ENCODE measurements at regions not wholly inside any gene's neighbourhood (a gene's known extent, or its start where the extent isn't known, plus 50 kb on each side); places are given as distances from the start of the nearest gene placed in this dataset.
"Not testable (repeated sequence)": the region's sequence is repeated elsewhere in the genome, so short reads cannot be mapped to it uniquely, and the experiment has no call there.

DNA sequence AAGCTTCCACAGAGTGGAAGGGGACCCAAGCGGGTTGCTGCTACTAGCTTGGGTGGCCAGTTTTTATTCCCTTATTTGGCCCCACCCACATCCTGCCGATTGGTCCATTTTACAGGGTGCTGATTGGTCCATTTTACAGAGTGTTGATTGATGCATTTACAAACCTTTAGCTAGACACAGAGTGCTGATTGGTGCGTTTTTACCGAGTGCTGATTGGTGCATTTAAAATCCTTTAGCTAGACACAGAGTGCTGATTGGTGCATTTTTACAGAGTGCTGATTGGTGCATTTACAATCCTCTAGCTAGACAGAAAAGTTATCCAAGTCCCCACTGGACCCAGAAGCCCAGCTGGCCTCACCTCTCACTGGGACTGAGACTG, 187.0 kb upstream of the KCNMB2 start:
- TF ChIP-seq, protein P1, sequence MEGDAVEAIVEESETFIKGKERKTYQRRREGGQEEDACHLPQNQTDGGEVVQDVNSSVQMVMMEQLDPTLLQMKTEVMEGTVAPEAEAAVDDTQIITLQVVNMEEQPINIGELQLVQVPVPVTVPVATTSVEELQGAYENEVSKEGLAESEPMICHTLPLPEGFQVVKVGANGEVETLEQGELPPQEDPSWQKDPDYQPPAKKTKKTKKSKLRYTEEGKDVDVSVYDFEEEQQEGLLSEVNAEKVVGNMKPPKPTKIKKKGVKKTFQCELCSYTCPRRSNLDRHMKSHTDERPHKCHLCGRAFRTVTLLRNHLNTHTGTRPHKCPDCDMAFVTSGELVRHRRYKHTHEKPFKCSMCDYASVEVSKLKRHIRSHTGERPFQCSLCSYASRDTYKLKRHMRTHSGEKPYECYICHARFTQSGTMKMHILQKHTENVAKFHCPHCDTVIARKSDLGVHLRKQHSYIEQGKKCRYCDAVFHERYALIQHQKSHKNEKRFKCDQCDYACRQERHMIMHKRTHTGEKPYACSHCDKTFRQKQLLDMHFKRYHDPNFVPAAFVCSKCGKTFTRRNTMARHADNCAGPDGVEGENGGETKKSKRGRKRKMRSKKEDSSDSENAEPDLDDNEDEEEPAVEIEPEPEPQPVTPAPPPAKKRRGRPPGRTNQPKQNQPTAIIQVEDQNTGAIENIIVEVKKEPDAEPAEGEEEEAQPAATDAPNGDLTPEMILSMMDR (IDR thresholded peaks at IDR 0.05): not testable (repeated sequence)
- not testable (repeated sequence) for TF ChIP-seq POLR2A (IDR thresholded peaks at IDR 0.05)

All from adrenal gland (tissue), 5 donors.